Midbrain (tissue), 1 donor: ENCODE measurements at regions not wholly inside any gene's neighbourhood (a gene's known extent, or its start where the extent isn't known, plus 50 kb on each side); places are given as distances from the start of the nearest gene placed in this dataset.

Experiments
- DNase-seq: peaks from one replicate; lab custom pipeline; 2025; lab: John Stamatoyannopoulos, UW

GRCh38 chr5:73395256-73395655 is 53.3 kb downstream of the FOXD1 start:
- DNase-seq, result no peak

DNA sequence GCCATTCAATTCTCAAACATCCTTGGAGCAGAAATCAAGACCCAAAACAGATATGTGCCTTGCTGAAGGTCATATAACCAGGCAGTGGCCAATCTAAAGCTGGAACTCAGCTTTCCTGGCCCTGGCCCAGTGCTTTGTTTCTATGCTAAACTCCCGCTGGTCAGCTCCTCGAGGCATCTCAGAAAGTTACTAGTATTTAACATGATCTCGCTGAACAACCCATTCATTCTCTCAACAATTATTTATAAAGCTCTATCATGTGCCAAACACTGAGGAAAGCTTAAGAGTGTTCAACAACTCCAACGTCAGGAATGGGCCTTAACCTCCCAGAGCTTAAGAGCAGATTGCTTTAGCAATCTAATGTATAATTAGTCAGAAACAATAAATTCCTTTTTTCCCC is 54.0 kb downstream of the FOXD1 start:
- no peak for DNase-seq

- no peak for DNase-seq
These were observed 54.7 kb downstream of the FOXD1 start for GRCh38 chr5:73393611-73394489.

- DNase-seq, result no peak
These were observed 55.8 kb downstream of the FOXD1 start for GRCh38 chr5:73392775-73393174.

DNA sequence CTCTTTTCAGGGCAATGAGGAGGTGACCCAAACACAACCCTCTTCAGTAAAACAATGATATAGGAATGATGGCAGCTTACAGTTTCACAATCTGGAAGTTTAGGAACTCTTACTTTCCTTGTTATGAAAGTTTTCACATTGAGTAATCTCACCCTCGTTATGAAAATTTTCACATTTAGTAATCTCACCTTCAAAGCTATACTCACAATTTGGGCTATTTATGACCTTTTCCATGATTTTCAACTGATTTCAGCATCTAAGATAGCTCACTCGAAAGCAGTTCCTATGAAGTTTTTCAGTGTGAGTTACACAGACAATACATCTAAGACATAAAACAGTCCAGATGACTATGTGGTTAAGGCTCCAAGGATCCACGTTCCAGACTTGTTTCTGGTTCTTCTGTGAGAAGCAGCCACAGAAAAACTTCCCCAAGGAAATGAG is 57.1 kb downstream of the FOXD1 start:
- DNase-seq, result no peak

GRCh38 chr5:73390972-73391371 is 57.6 kb downstream of the FOXD1 start:
- no peak for DNase-seq

- no peak for DNase-seq
These were observed 59.8 kb downstream of the FOXD1 start for GRCh38 chr5:73388740-73389139.

DNA sequence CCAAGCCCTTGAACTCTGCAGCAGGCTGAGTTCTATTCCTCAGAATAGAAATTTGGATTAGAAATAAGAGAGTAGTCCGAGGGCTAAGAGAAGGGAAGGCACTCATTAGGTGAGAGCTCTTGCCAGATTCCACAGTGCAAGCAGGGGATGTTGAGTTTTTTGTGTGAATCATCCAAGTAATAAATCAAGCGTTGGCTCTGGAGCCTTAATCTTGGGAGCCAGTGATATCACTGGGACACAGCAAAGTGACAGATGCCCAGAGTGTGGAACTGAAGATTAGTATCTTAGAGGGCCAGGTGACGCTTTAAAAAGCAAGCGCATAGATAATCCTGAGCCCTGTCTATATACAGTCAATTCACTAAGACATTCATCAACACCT is 60.3 kb downstream of the FOXD1 start:
- DNase-seq, result no peak

DNA sequence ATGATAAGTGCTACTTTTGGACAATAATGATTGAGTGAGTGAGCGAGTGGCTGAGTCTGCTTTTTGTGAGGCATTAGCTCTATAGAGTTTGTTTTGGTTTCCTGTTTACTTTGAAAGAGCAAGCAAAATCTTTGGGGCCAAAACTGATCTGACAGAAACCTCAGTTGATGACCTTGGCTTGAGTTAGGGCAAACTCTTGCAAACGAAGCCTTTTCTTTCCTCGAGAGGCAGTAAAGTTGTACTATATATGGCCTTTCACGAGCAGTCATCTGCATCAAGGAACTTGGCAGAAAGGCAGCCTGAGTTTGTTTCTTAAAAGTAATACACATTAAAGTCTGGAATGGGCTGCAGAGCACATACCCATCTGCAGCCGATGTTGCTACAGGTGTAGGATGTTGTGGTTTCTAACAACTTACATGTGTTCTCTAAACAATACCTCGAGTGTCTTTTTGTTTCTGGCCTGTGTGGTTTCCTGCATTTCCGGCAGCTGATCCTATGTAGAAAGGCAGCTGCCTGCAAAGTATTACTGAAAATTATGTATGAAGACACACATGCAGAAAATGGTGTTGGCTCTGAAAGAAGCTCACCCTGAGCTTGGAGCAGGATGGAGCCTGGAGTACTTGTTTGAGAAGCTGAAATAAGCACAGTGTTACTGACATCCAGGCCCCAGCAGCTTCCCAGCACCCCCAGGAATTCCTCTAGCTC is 60.8 kb downstream of the FOXD1 start:
- DNase-seq, result no peak

GRCh38 chr5:73387149-73387591 is 61.4 kb downstream of the FOXD1 start:
- DNase-seq, result no peak

GRCh38 chr5:73384861-73385260 is 63.7 kb downstream of the FOXD1 start:
- no peak for DNase-seq

GRCh38 chr5:73382401-73382740 is 66.2 kb downstream of the FOXD1 start:
- DNase-seq, result no peak

DNA sequence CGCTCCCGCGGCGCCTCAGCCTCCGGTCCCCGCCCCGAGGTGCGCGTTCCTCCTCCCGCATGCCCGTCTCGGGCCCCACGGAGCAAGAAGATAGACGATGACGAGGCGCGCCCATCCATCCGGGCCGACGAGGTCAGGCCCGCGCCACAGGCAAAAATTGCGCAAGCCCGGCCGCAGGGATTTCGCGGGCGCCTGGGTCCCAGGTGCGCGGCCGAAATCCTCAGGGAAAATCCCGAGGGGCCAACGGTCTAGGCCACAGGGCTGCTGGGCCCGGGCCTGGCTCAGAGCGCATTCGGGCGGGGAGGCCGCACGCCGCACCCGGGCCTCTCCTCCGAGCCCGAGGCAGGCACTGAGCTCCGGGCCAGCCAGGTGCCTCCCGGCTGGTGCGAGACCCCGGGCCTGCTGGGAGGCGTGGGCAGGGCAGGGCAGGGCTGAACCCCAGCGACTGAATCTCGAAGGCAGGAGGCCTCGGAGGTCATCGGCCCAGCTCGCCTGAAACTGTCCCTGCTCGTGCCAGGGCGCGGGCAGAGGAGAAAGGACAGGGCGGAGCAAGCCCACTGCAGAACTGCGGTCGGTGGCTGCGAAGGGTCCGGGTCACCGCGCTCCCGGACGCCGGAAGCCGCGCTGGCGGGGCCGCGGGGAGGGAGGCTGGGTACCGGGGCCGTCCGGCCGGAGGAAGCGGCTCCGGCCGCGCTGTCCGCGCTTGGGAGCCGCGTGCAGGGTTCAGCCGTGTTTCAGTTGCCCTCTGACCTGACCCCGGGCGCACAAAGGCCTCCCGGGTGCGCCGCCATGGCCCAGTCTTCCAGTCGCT is 66.8 kb downstream of the FOXD1 start:
- DNase-seq, result no peak

- DNase-seq, result no peak
These were observed 67.6 kb downstream of the FOXD1 start for GRCh38 chr5:73380710-73381589.

DNA sequence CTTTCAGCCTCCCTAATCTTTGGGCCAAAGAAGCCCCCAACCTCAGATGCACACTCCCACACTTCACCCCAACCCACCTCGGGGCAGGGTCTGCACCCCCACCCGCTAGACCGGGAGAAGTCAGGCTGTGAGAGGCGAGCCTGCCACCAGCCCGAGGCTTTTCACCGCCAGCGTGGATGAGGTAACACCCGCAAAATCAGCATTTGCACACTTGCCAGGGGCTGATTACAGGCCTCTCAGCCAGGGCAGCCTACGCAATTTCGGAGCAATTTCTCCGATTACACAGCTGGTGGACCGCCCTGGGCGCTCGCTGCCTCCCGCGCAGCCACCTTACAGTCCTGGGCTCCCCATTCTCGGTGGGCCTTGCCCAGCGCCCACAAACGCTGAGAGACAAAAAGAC is 68.5 kb downstream of the FOXD1 start:
- DNase-seq, result no peak

GRCh38 chr5:73379435-73379834 is 69.1 kb downstream of the FOXD1 start:
- no peak for DNase-seq

DNA sequence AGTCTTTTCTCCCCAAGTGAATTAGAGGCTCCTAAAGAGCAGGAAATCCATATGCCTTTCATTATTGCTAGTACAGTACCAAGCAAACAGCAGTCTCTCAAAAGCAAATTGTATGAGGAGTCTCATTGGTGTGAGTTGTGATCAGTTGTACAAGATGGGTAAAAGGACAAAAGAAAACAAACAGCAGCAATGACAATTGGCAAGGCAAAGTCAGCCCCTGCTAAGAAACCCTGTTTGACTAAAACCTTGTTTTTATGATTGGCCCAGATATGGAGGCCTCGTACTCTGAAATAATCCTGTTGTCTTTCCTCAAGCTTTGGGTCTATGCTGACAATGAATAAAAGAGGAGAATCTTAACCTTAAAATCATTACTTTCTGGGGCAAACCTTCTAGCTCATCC is 69.8 kb downstream of the FOXD1 start:
- DNase-seq, result no peak

DNA sequence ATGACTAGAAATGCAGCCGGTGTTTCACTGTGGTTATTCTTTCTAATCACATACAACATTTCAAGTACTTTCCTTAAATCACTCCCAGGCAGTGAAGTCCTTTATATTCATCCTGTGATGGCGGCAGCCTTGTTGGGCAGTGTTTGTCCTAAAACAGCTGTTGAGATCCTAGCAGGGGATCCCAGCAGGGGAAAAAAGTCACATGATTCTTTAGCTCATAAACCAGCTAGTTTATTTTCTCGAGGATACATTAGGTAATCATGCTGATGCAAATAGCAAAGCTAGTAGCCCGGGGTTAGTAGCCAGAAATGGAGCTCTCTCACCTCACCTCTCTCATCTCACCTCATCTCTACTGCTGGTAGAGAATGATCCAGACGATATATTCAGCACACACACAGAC is 70.5 kb downstream of the FOXD1 start:
- DNase-seq, result no peak

- DNase-seq, result no peak
These were observed 71.9 kb downstream of the FOXD1 start for GRCh38 chr5:73376618-73377170.

DNA sequence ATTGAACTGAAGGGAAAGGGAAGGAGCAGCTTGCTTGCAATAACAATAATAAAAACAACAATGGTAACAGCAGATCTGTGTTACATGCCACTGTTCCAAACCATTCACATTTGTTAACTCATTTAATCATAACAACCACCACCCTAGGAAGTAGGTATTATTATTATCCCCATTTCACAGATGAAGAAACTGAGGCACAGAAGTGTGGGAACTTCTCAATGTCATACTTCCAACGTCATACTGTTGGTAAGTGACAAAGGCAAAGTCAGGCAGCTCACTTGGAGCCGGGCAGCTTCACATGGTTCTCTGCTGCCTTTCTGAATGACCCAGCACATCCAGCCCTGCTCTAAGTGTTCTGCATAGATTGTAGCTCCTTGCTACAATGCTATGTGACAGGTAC is 72.6 kb downstream of the FOXD1 start:
- DNase-seq, result no peak

GRCh38 chr5:73375191-73375545 is 73.4 kb downstream of the FOXD1 start:
- DNase-seq, result no peak
